BJ (cell line): ENCODE measurements at regions not wholly inside any gene's neighbourhood (a gene's known extent, or its start where the extent isn't known, plus 50 kb on each side); places are given as distances from the start of the nearest gene placed in this dataset.

ENCODE experiments used
- CTCF ChIA-PET: fragments of 350-600 bp; formaldehyde crosslinking; extraction: SDS; loops from one replicate; lab custom pipeline; 2021; ENCODE audit warnings: antibody characterized with exemption, inconsistent platforms; lab: Yijun Ruan, JAX
- POLR2A ChIA-PET: fragments of 300-600 bp; sonication (Branson Sonifier 250); formaldehyde crosslinking; extraction: SDS; loops from one replicate; lab custom pipeline; 2021; ENCODE audit warnings: antibody characterized with exemption; lab: Charles Lee
- DNase-seq: peaks from one replicate; pipeline ENCODE4 v3.0.0-alpha.2; 2011; ENCODE audit warnings: low read depth
- H3K27me3 ChIP-seq: 2 replicates; pipeline ENCODE4 v1.6.0; 2011; ENCODE audit warnings: low read length; ENCODE audit not compliant: control insufficient read depth, insufficient read depth
- H3K36me3 ChIP-seq: 2 replicates; pipeline ENCODE4 v1.5.1; 2011; ENCODE audit warnings: low read length; ENCODE audit not compliant: control insufficient read depth, insufficient read depth
- H3K4me3 ChIP-seq: 2 replicates; pipeline ENCODE4 v1.5.1; 2011; ENCODE audit warnings: low read depth, mild to moderate bottlenecking, control low read depth, low read length
- TF ChIP-seq, protein P1 (sequence below): IDR thresholded peaks from 2 replicates; pipeline ENCODE4 v1.5.1; 2011; ENCODE audit warnings: low read depth, mild to moderate bottlenecking, control low read depth, inconsistent platforms, low read length, moderate library complexity; ENCODE audit not compliant: insufficient read depth

- Histone ChIP-seq H3K27me3 (no peaks in the 10 kb centered on the region), H3K4me3 (no peak overlapping the region), H3K36me3 (no peaks in the 10 kb centered on the region)
- peak; percentile 42 for DNase-seq
- CTCF ChIA-PET: interaction anchor here (0.9 to 2.6 kb wide), 2 partner anchors 17 to 18 kb away, joined by 4 to 7 read pairs; no protein-coding TSS in a partner anchor
- POLR2A ChIA-PET: no interaction called here
- TF ChIP-seq, protein P1, sequence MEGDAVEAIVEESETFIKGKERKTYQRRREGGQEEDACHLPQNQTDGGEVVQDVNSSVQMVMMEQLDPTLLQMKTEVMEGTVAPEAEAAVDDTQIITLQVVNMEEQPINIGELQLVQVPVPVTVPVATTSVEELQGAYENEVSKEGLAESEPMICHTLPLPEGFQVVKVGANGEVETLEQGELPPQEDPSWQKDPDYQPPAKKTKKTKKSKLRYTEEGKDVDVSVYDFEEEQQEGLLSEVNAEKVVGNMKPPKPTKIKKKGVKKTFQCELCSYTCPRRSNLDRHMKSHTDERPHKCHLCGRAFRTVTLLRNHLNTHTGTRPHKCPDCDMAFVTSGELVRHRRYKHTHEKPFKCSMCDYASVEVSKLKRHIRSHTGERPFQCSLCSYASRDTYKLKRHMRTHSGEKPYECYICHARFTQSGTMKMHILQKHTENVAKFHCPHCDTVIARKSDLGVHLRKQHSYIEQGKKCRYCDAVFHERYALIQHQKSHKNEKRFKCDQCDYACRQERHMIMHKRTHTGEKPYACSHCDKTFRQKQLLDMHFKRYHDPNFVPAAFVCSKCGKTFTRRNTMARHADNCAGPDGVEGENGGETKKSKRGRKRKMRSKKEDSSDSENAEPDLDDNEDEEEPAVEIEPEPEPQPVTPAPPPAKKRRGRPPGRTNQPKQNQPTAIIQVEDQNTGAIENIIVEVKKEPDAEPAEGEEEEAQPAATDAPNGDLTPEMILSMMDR: no peak
These were observed 129.8 kb upstream of the KRR1 start for GRCh38 chr12:75641031-75641780.

DNA sequence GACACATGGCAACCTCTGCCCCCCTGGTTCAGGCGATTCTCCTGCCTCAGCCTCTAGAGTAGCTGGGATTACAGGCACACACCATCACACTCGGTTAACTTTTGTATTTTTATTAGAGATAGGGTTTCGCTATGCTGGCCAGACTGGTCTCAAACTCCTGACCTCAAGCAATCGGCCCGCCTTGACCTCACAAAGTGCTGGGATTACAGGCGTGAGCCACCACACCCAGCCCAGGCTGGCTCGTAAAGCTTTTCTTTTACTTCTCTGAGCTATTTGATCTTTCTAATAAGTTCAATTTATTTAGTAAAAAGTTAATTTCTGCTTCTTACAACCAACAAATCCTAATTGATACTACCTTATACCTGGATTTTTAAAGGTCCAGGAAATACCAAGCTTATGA, 127.4 kb upstream of the KRR1 start:
- TF ChIP-seq, protein P1: no peak
- H3K4me3 ChIP-seq: no peak overlapping the region
- DNase-seq: no peak
- no peaks in the 10 kb centered on the region for H3K36me3 ChIP-seq
- H3K27me3 ChIP-seq: no peaks in the 10 kb centered on the region
- POLR2A ChIA-PET: no interaction called here
- CTCF ChIA-PET: interaction anchor here (2.6 kb wide), 1 partner anchor 15 kb away, joined by 7 read pairs; no protein-coding TSS in a partner anchor

DNA sequence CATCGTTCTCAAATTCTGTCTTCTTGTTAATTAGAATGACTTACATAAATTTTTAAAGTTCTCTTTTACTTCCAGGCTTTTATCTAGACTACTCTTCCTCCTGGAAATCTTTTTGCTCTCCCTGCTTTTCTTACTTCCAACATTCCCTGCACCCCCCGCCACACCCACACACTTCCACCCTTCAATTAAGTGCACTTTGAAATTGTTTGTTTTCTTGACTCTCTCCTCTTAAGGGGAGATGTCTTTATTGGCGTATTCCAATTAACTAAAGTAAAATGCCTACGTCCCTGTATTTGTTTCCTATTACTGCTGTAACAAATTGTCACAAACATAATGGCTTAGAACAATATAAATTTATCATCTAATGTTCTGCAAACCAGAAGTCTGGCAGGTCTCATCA, 125.2 kb upstream of the KRR1 start:
- no peak overlapping the region for H3K4me3 ChIP-seq
- CTCF ChIA-PET: no interaction called here
- H3K27me3 ChIP-seq: no peaks in the 10 kb centered on the region

GRCh38 chr12:75635606-75636444, 124.4 kb upstream of the KRR1 start:
- ChIA-PET CTCF (no interaction called here), POLR2A (no interaction called here)
- Histone ChIP-seq H3K36me3 (no peaks in the 10 kb centered on the region), H3K4me3 (no peak overlapping the region), H3K27me3 (no peaks in the 10 kb centered on the region)
- TF ChIP-seq, protein P1: no peak
- DNase-seq: peak; percentile 51

More for the DNA sequence above, 125.2 kb upstream of the KRR1 start:
- no peaks in the 10 kb centered on the region for H3K36me3 ChIP-seq
- POLR2A ChIA-PET: interaction anchor here (0.6 kb wide), 1 partner anchor 182 kb away, joined by 3 read pairs; no protein-coding TSS in a partner anchor
- TF ChIP-seq, protein P1: no peak
- no peak for DNase-seq
